Testis (tissue), 2 donors: ENCODE measurements at regions not wholly inside any gene's neighbourhood (a gene's known extent, or its start where the extent isn't known, plus 50 kb on each side); places are given as distances from the start of the nearest gene placed in this dataset.

Source experiments
- CTCF ChIP-seq, 3 experiments: fragments of 450-650 bp in 2 of 3; fragments of 200-600 bp in 1 of 3; sonication (generic) in 1 of 3; IDR thresholded peaks; one replicate each; pipeline ENCODE4 v1.5.1; 2016 to 2019; ENCODE audit warnings: antibody characterized with exemption in 3 of 3, mild to moderate bottlenecking in 2 of 3, moderate library complexity in 1 of 3
- POLR2A ChIP-seq: fragments of 450-650 bp; IDR thresholded peaks from one replicate; pipeline ENCODE4 v1.6.1; 2017; ENCODE audit warnings: antibody characterized with exemption, mild to moderate bottlenecking, moderate library complexity

- TF ChIP-seq CTCF (IDR thresholded peaks at IDR 0.05) (no peak), POLR2A (no peak)
These were observed 142.4 kb upstream of the GALNT2 start for GRCh38 chr1:229924639-229925038.
